H1 (cell line): ENCODE measurements at regions not wholly inside any gene's neighbourhood (a gene's known extent, or its start where the extent isn't known, plus 50 kb on each side); places are given as distances from the start of the nearest gene placed in this dataset.

Experiments
- CTCF ChIA-PET: fragments of 300-600 bp; sonication (Branson Sonifier 250); formaldehyde crosslinking; loops from one replicate; lab custom pipeline; 2021; ENCODE audit not compliant: partially characterized antibody; lab: Charles Lee
- POLR2A ChIA-PET: fragments of 300-600 bp; sonication (Branson Sonifier 250); formaldehyde crosslinking; loops from one replicate; lab custom pipeline; 2021; ENCODE audit warnings: inconsistent platforms; ENCODE audit not compliant: partially characterized antibody; lab: Charles Lee
- DNase-seq, 2 experiments: peaks; one replicate each; pipeline versions ENCODE4 v3.0.0 to v3.0.0-alpha.2; 2010 to 2022; ENCODE audit warnings: low spot score in 2 of 2, low read depth in 1 of 2, mixed read lengths in 1 of 2
- FAIRE-seq: peaks from 2 replicates; lab custom pipeline; 2011; peaks lifted over from hg19 to GRCh38; lab: Jason Lieb, UNC
- H2AFZ ChIP-seq: 2 replicates; pipeline ENCODE4 v1.8.1; 2012; ENCODE audit warnings: low read length, inconsistent platforms
- H2AK5ac ChIP-seq: 2 replicates; pipeline ENCODE4 v1.6.1; 2013; ENCODE audit warnings: low read depth, low read length
- H2BK120ac ChIP-seq: replicated peaks from 2 replicates; pipeline ENCODE3; 2013; ENCODE audit warnings: low read depth, low read length, inconsistent platforms
- H2BK12ac ChIP-seq: 2 replicates; pipeline ENCODE4 v1.6.1; 2013; ENCODE audit warnings: low read depth, low read length
- H2BK15ac ChIP-seq: 2 replicates; pipeline ENCODE4 v1.6.1; 2013; ENCODE audit warnings: low read length
- H2BK20ac ChIP-seq: 2 replicates; pipeline ENCODE4 v1.6.1; 2013; ENCODE audit warnings: low read length
- H2BK5ac ChIP-seq: 2 replicates; pipeline ENCODE4 v1.6.1; 2013; ENCODE audit warnings: low read depth, low read length
- H3K14ac ChIP-seq: 2 replicates; pipeline ENCODE4 v1.6.1; 2013; ENCODE audit warnings: inconsistent platforms; ENCODE audit not compliant: insufficient read length
- H3K18ac ChIP-seq: 2 replicates; pipeline ENCODE4 v1.6.1; 2013; ENCODE audit warnings: low read length; ENCODE audit errors: extremely low read depth
- H3K23ac ChIP-seq: 2 replicates; pipeline ENCODE4 v1.6.1; 2013; ENCODE audit warnings: inconsistent platforms; ENCODE audit not compliant: insufficient read length
- H3K23me2 ChIP-seq: 2 replicates; pipeline ENCODE4 v1.6.1; 2013; ENCODE audit warnings: low read depth, low read length
- H3K27ac ChIP-seq: 2 replicates; pipeline ENCODE4 v1.6.1; 2011; ENCODE audit warnings: low read depth, low read length, inconsistent platforms
- H3K27me3 ChIP-seq, 4 experiments: replicated peaks in 1 of 4; 1 replicate in 1 of 4; 2 replicates in 3 of 4; pipeline versions ENCODE4 v1.6.1 to v1.8.1; 2011 to 2013; ENCODE audit warnings: low read length in 3 of 4, mild to moderate bottlenecking in 3 of 4, inconsistent platforms in 2 of 4, mixed read lengths in 2 of 4, moderate library complexity in 1 of 4; ENCODE audit not compliant: control insufficient read depth in 3 of 4, insufficient read depth in 3 of 4; ENCODE audit errors: extremely low read depth in 1 of 4
- H3K36me3 ChIP-seq, 4 experiments: 2 replicates each; pipeline versions ENCODE4 v1.6.1 to v1.8.1; 2011 to 2013; ENCODE audit warnings: mild to moderate bottlenecking in 4 of 4, low read length in 3 of 4, moderate library complexity in 2 of 4, control low read depth in 1 of 4, inconsistent platforms in 1 of 4; ENCODE audit not compliant: insufficient read depth in 4 of 4, control insufficient read depth in 2 of 4
- H3K4ac ChIP-seq: replicated peaks from 2 replicates; pipeline ENCODE3; 2013; ENCODE audit warnings: low read length, low read depth, mixed read lengths, inconsistent platforms; ENCODE audit not compliant: insufficient read length
- H3K4me1 ChIP-seq, 4 experiments: replicated peaks in 1 of 4; 1 replicate in 1 of 4; 2 replicates in 3 of 4; pipeline versions ENCODE4 v1.6.1 to v1.8.1; 2011 to 2013; ENCODE audit warnings: low read length in 3 of 4, inconsistent platforms in 2 of 4, mixed read lengths in 1 of 4; ENCODE audit not compliant: insufficient read depth in 4 of 4, control insufficient read depth in 3 of 4
- H3K4me2 ChIP-seq, 2 experiments: 2 replicates each; pipeline versions ENCODE4 v1.6.1 to v1.8.1; 2011 to 2013; ENCODE audit warnings: low read depth in 2 of 2, low read length in 2 of 2, control low read depth in 1 of 2, inconsistent platforms in 1 of 2, mild to moderate bottlenecking in 1 of 2; ENCODE audit not compliant: insufficient read depth in 1 of 2
- H3K4me3 ChIP-seq, 4 experiments: fragments of 200-600, 300-600 bp in 1 of 4; sonication (generic), shearing (Covaris generic), sonication (Bioruptor Twin) in 1 of 4; 2 replicates each; pipeline versions ENCODE4 v1.5.1 to v1.8.1; 2011 to 2016; ENCODE audit warnings: low read length in 4 of 4, low read depth in 3 of 4, control low read depth in 2 of 4, inconsistent platforms in 2 of 4, mild to moderate bottlenecking in 2 of 4, mixed read lengths in 1 of 4, moderate library complexity in 1 of 4; ENCODE audit not compliant: insufficient read depth in 2 of 4; ENCODE audit errors: extremely low read depth in 1 of 4
- H3K56ac ChIP-seq: replicated peaks from 2 replicates; pipeline ENCODE3; 2013; ENCODE audit warnings: low read depth, mild to moderate bottlenecking, mixed read lengths, low read length, inconsistent platforms; ENCODE audit not compliant: insufficient read length
- H3K79me1 ChIP-seq: 2 replicates; pipeline ENCODE4 v1.6.1; 2013; ENCODE audit warnings: low read depth, low read length, control low read depth
- H3K79me2 ChIP-seq, 2 experiments: 2 replicates each; pipeline versions ENCODE4 v1.6.1 to v1.8.1; 2012 to 2013; ENCODE audit warnings: low read length in 2 of 2, mild to moderate bottlenecking in 2 of 2, inconsistent platforms in 1 of 2; ENCODE audit not compliant: insufficient read depth in 2 of 2, control insufficient read depth in 1 of 2
- H3K9ac ChIP-seq, 4 experiments: replicated peaks in 1 of 4; 1 replicate in 1 of 4; 2 replicates in 3 of 4; pipeline versions ENCODE4 v1.6.1 to v1.8.1; 2011 to 2013; ENCODE audit warnings: low read depth in 3 of 4, low read length in 3 of 4, control low read depth in 2 of 4, mild to moderate bottlenecking in 2 of 4, moderate library complexity in 2 of 4, inconsistent platforms in 1 of 4; ENCODE audit errors: extremely low read depth in 1 of 4
- H3K9me3 ChIP-seq, 2 experiments: 2 replicates each; pipeline versions ENCODE4 v1.6.1 to v1.8.1; 2012 to 2013; ENCODE audit warnings: mild to moderate bottlenecking in 2 of 2, moderate library complexity in 2 of 2, control low read depth in 1 of 2, inconsistent platforms in 1 of 2, low read depth in 1 of 2, low read length in 1 of 2, mixed read lengths in 1 of 2; ENCODE audit not compliant: insufficient read depth in 2 of 2
- H4K20me1 ChIP-seq, 2 experiments: replicated peaks in 1 of 2; 2 replicates each; pipeline versions ENCODE3 to v1.8.1; 2011 to 2013; ENCODE audit warnings: inconsistent platforms in 2 of 2, low read length in 2 of 2, mild to moderate bottlenecking in 1 of 2; ENCODE audit not compliant: insufficient read depth in 2 of 2, control insufficient read depth in 1 of 2
- H4K5ac ChIP-seq: 2 replicates; pipeline ENCODE4 v1.6.1; 2013; ENCODE audit warnings: low read length, low read depth, mixed read lengths, inconsistent platforms; ENCODE audit not compliant: insufficient read length
- H4K8ac ChIP-seq: 2 replicates; pipeline ENCODE4 v1.8.0; 2013; ENCODE audit warnings: mild to moderate bottlenecking, moderate library complexity, low read length, inconsistent platforms; ENCODE audit not compliant: insufficient read depth; ENCODE audit errors: extremely low read depth
- H4K91ac ChIP-seq: replicated peaks from 2 replicates; pipeline ENCODE3; 2013; ENCODE audit warnings: low read length, mixed read lengths, inconsistent platforms; ENCODE audit not compliant: insufficient read length
- CBX5 ChIP-seq: fragments of 300-800, 300-1000 bp; sonication (generic); IDR thresholded peaks from 2 replicates; pipeline ENCODE4 v1.7.1; 2016; ENCODE audit warnings: antibody characterized with exemption, low read length, low read depth
- EP300 ChIP-seq, 2 experiments: IDR thresholded peaks; 1 replicate in 1 of 2; 2 replicates in 1 of 2; pipeline ENCODE4 v1.6.1; 2011 to 2012; ENCODE audit warnings: low read depth in 2 of 2, low read length in 2 of 2, mild to moderate bottlenecking in 2 of 2, borderline replicate concordance in 1 of 2, inconsistent platforms in 1 of 2, moderate library complexity in 1 of 2
- GTF2F1 ChIP-seq: IDR thresholded peaks from 2 replicates; pipeline ENCODE4 v1.6.1; 2012; ENCODE audit warnings: low read depth, low read length, improper control_type of control experiment, borderline replicate concordance
- SIN3A ChIP-seq, 2 experiments: IDR thresholded peaks in 1 of 2; conservative IDR thresholded peaks in 1 of 2; 2 replicates each; pipeline ENCODE4 v1.6.1; 2011 to 2012; ENCODE audit warnings: low read length in 2 of 2, improper control_type of control experiment in 1 of 2, low read depth in 1 of 2, mild to moderate bottlenecking in 1 of 2
- SIRT6 ChIP-seq: IDR thresholded peaks from one replicate; pipeline ENCODE4 v1.7.1; 2012; ENCODE audit warnings: low read length, inconsistent platforms
- TAF7 ChIP-seq: optimal IDR thresholded peaks from 2 replicates; pipeline ENCODE3; 2011; ENCODE audit warnings: low read depth, mild to moderate bottlenecking, inconsistent platforms, low read length, moderate library complexity, borderline replicate concordance
- TBP ChIP-seq: IDR thresholded peaks from 2 replicates; pipeline ENCODE4 v1.6.1; 2011; ENCODE audit warnings: low read depth, low read length, improper control_type of control experiment
- WGBS, 2 experiments: shearing (Covaris generic) in 1 of 2; methylation state at CpG; one replicate each; pipeline versions ENCODE4 v1.1.6 to v1.1.7; 2013 to 2015; ENCODE audit warnings: low lambda C conversion rate in 2 of 2, mixed read lengths in 2 of 2, inconsistent platforms in 1 of 2, low coverage in 1 of 2, missing lambda C conversion rate in 1 of 2; ENCODE audit not compliant: insufficient replicate concordance in 2 of 2, insufficient coverage in 1 of 2, insufficient read length in 1 of 2; ENCODE audit errors: extremely low coverage in 1 of 2, missing lambda C conversion rate in 1 of 2; 5-methylcytosine and 5-hydroxymethylcytosine counted together
- TF ChIP-seq, protein P1 (sequence below): IDR thresholded peaks from 2 replicates; pipeline ENCODE4 v1.6.1; 2012; ENCODE audit warnings: inconsistent platforms

DNA sequence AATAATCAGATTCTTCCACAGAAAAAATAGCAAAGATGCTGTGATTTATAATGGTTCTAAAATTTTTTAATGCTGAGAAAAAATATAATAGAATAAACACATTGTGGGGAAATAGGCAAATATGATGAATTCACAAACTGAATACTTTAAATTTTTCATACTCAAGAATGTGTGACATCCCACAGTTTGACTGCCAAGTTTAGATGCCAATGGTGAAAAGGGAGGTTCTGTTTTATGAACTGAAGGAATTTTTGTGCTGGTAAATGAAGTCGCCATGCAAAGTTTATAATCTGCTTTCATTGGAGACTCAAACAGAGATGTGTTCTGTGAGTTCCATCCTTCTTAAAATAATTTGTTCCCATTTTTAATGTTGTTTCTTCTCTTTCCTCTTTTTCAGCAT is 367.5 kb upstream of the ADAMTS16 start:
- ChIA-PET CTCF (no interaction called here), POLR2A (no interaction called here)
- Histone ChIP-seq H2BK20ac (no peak overlapping the region), H3K27ac (no peak overlapping the region), H4K91ac (no peak overlapping the region), H3K9ac (no peak overlapping the region), H4K5ac (no peak overlapping the region), H2AK5ac (no peak overlapping the region), H2BK5ac (no peak overlapping the region), H3K23ac (no peak overlapping the region), H4K20me1 (no peaks in the 10 kb centered on the region), H3K4ac (no peak overlapping the region), H3K27me3 (no peaks in the 10 kb centered on the region), H2BK12ac (no peak overlapping the region), H3K79me1 (no peaks in the 10 kb centered on the region), H4K8ac (no peak overlapping the region), H3K36me3 (no peaks in the 10 kb centered on the region), H3K4me1 (no peaks in the 10 kb centered on the region), H3K4me2 (no peak overlapping the region), H3K14ac (no peak overlapping the region), H3K23me2 (no peaks in the 10 kb centered on the region), H3K9me3 (no peaks in the 10 kb centered on the region), H2BK120ac (no peak overlapping the region), H3K56ac (no peak overlapping the region), H2AFZ (no peak overlapping the region), H3K18ac (no peak overlapping the region), H3K4me3 (no peak overlapping the region), H2BK15ac (no peak overlapping the region), H3K79me2 (no peaks in the 10 kb centered on the region)
- no peak for FAIRE-seq
- TF ChIP-seq, protein P1, sequence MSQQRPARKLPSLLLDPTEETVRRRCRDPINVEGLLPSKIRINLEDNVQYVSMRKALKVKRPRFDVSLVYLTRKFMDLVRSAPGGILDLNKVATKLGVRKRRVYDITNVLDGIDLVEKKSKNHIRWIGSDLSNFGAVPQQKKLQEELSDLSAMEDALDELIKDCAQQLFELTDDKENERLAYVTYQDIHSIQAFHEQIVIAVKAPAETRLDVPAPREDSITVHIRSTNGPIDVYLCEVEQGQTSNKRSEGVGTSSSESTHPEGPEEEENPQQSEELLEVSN: no peak
- TF ChIP-seq SIN3A (conservative IDR thresholded peaks at IDR 0.05 in 1 of 2, IDR thresholded peaks at IDR 0.05 in 1 of 2; ENCODE audit: low read depth in 1 of 2, low read length in 2 of 2) (no peak), TBP (no peak), EP300 (IDR thresholded peaks at IDR 0.05; ENCODE audit: borderline replicate concordance in 1 of 2, low read depth in 2 of 2, low read length in 2 of 2) (no peak), TAF7 (no peak), SIRT6 (no peak), GTF2F1 (no peak), CBX5 (no peak)
- 90% methylated on average over 1 of the region's 1 CpG; no CpG with 5 or more reads in 1 of the 2 experiments for WGBS, 2 experiments
- no peak for DNase-seq
